ENCODE measurements at regions not wholly inside any gene's neighbourhood (a gene's known extent, or its start where the extent isn't known, plus 50 kb on each side); places are given as distances from the start of the nearest gene placed in this dataset.

DNA sequence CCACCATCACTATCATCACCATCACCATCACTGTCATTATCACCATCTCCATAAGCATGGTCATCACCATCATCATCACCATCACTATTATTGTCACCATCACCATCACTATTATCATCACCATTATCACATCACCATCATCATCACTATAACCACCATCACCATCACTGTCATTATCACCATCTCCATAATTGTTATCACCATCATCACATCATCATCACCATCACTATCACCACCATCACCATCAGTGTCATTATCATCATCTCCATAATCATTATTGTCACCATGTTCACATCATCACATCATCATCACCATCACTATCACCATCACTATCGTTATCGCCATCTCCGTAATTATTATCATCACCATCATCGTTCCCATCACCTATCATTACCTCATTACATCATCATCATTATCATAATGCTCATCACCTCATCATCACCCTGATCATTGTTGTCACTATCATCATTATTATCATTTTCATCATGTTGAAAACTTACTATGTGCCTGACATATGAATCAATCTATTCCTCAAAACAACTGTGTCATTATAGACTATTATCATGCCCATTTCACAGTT is 280.3 kb upstream of the HS6ST1 start:
- no peaks in the 10 kb centered on the region for H3K9me3 ChIP-seq
- no peaks in the 10 kb centered on the region for H3K36me3 ChIP-seq
- H3K4me3 ChIP-seq (ENCODE audit: low read depth, low read length): no peak overlapping the region
- H3K27me3 ChIP-seq: no peaks in the 10 kb centered on the region
- no peaks in the 10 kb centered on the region for H3K4me1 ChIP-seq
- no peak for DNase-seq
- TF ChIP-seq, protein P1, sequence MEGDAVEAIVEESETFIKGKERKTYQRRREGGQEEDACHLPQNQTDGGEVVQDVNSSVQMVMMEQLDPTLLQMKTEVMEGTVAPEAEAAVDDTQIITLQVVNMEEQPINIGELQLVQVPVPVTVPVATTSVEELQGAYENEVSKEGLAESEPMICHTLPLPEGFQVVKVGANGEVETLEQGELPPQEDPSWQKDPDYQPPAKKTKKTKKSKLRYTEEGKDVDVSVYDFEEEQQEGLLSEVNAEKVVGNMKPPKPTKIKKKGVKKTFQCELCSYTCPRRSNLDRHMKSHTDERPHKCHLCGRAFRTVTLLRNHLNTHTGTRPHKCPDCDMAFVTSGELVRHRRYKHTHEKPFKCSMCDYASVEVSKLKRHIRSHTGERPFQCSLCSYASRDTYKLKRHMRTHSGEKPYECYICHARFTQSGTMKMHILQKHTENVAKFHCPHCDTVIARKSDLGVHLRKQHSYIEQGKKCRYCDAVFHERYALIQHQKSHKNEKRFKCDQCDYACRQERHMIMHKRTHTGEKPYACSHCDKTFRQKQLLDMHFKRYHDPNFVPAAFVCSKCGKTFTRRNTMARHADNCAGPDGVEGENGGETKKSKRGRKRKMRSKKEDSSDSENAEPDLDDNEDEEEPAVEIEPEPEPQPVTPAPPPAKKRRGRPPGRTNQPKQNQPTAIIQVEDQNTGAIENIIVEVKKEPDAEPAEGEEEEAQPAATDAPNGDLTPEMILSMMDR (IDR thresholded peaks at IDR 0.05; ENCODE audit: low read depth, low read length): no peak

DNA sequence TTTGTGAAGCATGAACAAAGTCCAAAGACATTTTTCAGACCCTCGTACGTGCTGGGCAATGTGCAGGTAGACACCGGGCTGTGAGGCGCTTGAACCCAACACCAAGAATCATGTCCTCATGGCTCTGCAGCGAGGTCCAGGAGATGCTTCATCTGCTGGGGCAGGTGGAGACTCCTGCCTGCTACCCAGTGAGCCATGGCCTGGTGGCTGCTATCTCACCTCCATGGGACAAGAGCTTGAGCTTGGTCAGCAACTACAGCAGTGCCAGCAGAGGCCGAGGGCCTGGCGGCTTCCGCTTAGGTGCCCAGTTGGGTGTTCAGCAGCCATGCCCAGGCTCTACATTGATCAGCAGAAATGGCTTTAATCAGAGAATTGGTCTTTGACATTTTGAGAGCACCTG is 281.0 kb upstream of the HS6ST1 start:
- no peaks in the 10 kb centered on the region for H3K36me3 ChIP-seq
- H3K4me3 ChIP-seq (ENCODE audit: low read depth, low read length): no peak overlapping the region
- TF ChIP-seq, protein P1 (IDR thresholded peaks at IDR 0.05; ENCODE audit: low read depth, low read length): no peak
- DNase-seq: no peak
- H3K9me3 ChIP-seq: no peaks in the 10 kb centered on the region
- H3K4me1 ChIP-seq: no peaks in the 10 kb centered on the region
- no peaks in the 10 kb centered on the region for H3K27me3 ChIP-seq

DNA sequence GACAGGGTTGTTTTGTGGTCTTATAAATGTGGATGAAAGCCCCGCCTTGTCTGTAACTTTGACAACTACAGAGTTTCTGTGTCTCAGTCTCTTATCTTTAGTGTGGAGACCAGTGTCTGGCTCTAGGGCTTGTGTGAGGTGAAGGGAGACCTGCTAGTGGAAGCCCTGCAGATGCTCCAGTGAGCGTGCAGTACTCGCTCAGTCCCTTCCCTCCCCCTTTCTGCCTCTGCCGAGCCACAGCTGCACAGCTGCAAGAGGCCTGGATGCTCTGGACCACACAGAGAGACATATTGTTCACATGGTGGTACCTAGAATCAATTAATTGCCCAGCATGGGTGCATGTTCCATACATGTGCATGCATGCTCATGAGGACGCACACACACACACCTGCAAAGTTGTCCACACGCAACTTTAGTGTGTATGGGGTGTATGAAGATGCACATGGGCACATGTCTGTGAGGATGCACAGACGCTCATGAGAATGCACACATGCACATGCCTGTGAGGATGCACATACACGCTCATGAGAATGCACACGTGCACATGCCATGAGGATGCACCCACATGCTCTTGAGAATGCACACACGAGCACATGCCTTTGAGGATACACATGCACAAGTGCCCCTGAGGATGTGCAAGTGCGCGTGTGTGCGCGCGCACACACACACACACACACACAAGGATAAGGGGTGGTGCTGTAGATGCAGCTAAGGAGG is 282.1 kb upstream of the HS6ST1 start:
- H3K4me1 ChIP-seq: no peaks in the 10 kb centered on the region
- no peaks in the 10 kb centered on the region for H3K9me3 ChIP-seq
- no peak overlapping the region for H3K4me3 ChIP-seq (ENCODE audit: low read depth, low read length)
- H3K27me3 ChIP-seq: no peaks in the 10 kb centered on the region
- TF ChIP-seq, protein P1 (IDR thresholded peaks at IDR 0.05; ENCODE audit: low read depth, low read length): no peak
- DNase-seq: peak; percentile 55
- H3K36me3 ChIP-seq: no peaks in the 10 kb centered on the region

DNA sequence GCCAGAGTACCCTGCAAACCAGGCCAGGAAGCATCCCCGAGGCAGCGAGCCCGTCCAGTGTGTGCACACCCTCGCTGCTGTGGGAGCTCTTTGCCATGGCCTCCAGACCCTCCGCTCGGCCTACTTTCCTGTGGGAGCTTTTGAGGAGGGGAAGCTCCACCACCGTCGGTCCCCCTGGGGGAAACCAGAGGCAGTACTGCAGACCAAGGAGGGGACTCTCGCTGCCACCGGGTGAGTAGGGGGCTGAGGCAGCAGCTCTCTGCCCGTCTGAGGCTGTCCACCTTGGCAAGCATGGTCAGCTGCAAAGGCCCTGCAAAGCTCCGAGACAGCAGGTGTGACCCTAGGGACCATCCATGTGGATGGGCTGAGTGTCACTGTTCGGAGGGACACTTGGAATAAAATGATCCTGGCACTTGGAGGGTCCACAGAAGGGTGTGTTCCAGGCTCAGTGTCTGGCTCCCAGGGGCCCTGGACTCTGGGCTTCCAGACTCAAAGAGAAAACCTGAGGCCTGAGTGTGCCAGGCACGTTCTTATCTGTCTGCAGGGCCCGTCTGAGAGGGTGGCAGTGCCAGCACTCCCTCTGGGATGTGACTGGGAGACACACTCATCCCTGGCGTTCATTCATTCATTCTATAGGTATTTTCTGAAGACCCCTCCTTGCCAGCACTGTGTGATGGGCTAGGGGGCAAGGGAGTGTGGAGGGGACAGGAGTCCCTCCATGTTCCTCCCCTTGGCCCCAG is 282.8 kb upstream of the HS6ST1 start:
- H3K4me1 ChIP-seq: no peaks in the 10 kb centered on the region

DNA sequence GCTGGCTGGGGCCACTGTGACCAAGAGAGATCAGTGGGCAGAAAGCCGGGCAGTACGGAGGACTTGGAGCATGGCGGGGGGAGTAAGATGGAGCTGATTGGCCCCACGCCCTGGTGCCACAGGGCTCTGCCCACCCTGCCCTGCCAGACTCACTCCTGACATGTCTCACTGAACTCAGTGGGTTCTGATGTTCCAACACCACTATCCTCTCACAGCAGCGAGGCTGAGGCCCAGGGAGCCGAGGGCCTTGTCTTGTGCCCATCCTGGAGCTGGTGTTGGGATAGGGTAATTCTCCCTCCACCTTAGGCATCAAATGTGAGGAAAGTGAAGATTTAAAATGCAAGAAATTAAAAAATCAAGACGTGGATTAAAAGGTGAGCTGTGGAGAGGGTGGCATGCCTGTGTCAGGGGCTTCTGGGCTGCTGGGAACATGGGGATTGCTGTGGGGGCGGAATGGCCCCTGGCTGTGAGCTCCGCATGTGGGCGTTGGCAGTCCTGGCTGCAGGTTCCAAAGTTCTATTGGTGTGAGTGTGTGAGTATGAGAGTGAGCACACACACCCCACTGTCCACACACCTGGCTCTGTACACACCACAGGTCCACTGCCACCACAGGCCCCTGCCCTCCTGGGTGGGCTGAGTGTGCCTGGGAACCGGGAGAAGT is 283.5 kb upstream of the HS6ST1 start:
- Histone ChIP-seq H3K4me1 (no peaks in the 10 kb centered on the region), H3K27me3 (no peaks in the 10 kb centered on the region), H3K4me3 (ENCODE audit: low read depth, low read length) (no peak overlapping the region), H3K36me3 (no peaks in the 10 kb centered on the region), H3K9me3 (no peaks in the 10 kb centered on the region)
- TF ChIP-seq, protein P1 (IDR thresholded peaks at IDR 0.05; ENCODE audit: low read depth, low read length): no peak
- DNase-seq: no peak

More for the DNA sequence above, 282.8 kb upstream of the HS6ST1 start:
- no peak for DNase-seq
- TF ChIP-seq, protein P1 (IDR thresholded peaks at IDR 0.05; ENCODE audit: low read depth, low read length): no peak
- H3K27me3 ChIP-seq: no peaks in the 10 kb centered on the region
- no peak overlapping the region for H3K4me3 ChIP-seq (ENCODE audit: low read depth, low read length)
- H3K36me3 ChIP-seq: no peaks in the 10 kb centered on the region
- no peaks in the 10 kb centered on the region for H3K9me3 ChIP-seq
